ENCODE measurements at regions not wholly inside any gene's neighbourhood (a gene's known extent, or its start where the extent isn't known, plus 50 kb on each side); places are given as distances from the start of the nearest gene placed in this dataset.

DNA sequence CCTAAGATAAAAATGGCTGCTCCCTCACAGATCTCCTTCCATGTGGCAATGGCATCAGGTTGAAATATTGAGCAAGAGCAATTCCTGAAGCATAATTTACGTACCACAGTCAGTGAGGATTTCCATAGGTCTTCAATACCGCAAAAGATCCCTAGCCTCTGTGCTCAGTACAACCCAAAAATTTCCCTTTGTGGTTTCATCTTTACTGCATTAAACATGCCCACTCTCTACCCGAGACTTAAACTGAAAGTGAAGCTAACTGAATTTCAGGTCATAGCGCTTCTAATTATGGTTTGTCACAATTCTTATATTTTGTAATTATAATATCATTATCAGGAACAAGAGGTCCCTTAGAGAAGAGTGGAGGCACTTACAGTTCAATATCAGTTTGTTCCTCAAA is 1071.1 kb downstream of the XPNPEP1 start:
- Histone ChIP-seq H3K27me3 (replicated peaks; ENCODE audit: control insufficient read depth, insufficient read depth, low read length) (no peaks in the 10 kb centered on the region), H3K36me3 (ENCODE audit: control insufficient read depth, insufficient read depth, low read length, severe bottlenecking) (no peaks in the 10 kb centered on the region), H3K4me1 (ENCODE audit: control insufficient read depth, insufficient read depth, low read length) (no peaks in the 10 kb centered on the region), H3K9ac (ENCODE audit: low read length) (no peak overlapping the region), H3K9me3 (ENCODE audit: control insufficient read depth, low read length) (no peaks in the 10 kb centered on the region), H3K4me3 (ENCODE audit: low read length) (no peak overlapping the region)
- DNase-seq (ENCODE audit: low read depth), result no peak

DNA sequence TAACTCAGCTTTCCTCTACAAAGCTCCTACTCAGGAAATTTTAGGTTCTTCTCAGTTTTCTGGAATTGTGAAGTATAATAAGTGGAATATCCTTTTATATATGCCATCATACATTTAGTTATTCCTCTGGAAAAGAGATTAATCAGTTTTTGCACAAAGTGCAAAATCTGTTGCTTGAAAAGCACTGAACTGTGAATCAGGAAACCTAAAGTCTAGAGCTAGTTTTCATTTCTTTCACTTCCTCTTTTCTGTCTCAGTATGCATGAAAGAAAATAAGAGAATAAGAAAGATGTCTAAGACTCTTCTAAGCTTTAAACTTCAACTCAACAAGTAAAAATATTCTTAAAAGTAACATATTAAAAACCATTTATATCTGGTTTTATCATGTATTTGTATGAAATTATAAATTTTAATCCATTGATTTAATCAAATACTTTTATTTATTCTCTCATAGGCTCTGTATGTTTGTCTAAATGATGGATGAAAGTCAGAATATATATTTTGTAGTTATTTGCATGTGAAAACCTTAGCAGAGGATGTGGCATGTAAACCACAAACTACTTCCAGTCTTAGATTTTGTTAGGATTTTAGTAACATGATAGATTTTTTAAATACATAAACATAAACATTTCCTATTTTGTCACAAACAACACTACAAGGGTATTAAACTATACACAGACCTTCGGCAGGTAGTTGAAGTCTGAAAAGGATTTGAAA is 1073.0 kb downstream of the XPNPEP1 start:
- DNase-seq (ENCODE audit: low read depth), result no peak
- Histone ChIP-seq H3K27me3 (replicated peaks; ENCODE audit: control insufficient read depth, insufficient read depth, low read length) (no peaks in the 10 kb centered on the region), H3K4me3 (ENCODE audit: low read length) (no peak overlapping the region), H3K4me1 (ENCODE audit: control insufficient read depth, insufficient read depth, low read length) (no peaks in the 10 kb centered on the region), H3K9ac (ENCODE audit: low read length) (no peak overlapping the region), H3K9me3 (ENCODE audit: control insufficient read depth, low read length) (no peaks in the 10 kb centered on the region), H3K36me3 (ENCODE audit: control insufficient read depth, insufficient read depth, low read length, severe bottlenecking) (no peaks in the 10 kb centered on the region)

DNA sequence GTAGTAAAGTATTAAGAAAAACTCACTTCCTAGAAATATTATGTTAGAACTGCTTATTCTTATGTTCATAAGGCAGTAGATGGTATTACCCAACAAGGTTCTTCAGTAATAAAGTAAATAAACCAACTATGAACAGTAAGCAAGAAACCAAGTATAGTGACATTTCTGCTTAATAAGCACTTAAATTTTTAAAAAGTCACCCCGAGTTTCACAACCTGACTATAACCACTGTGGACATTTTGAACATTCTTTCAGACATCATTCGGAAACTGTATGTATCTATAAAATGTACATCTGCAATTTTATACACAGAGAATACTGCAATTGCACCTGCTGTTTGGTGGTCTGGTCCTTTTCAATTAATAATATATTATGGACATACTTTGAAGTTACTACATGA is 1073.6 kb downstream of the XPNPEP1 start:
- Histone ChIP-seq H3K9me3 (ENCODE audit: control insufficient read depth, low read length) (no peaks in the 10 kb centered on the region), H3K4me3 (ENCODE audit: low read length) (no peak overlapping the region), H3K4me1 (ENCODE audit: control insufficient read depth, insufficient read depth, low read length) (no peaks in the 10 kb centered on the region), H3K9ac (ENCODE audit: low read length) (no peak overlapping the region), H3K36me3 (ENCODE audit: control insufficient read depth, insufficient read depth, low read length, severe bottlenecking) (no peaks in the 10 kb centered on the region), H3K27me3 (replicated peaks; ENCODE audit: control insufficient read depth, insufficient read depth, low read length) (no peaks in the 10 kb centered on the region)
- no peak for DNase-seq (ENCODE audit: low read depth)

DNA sequence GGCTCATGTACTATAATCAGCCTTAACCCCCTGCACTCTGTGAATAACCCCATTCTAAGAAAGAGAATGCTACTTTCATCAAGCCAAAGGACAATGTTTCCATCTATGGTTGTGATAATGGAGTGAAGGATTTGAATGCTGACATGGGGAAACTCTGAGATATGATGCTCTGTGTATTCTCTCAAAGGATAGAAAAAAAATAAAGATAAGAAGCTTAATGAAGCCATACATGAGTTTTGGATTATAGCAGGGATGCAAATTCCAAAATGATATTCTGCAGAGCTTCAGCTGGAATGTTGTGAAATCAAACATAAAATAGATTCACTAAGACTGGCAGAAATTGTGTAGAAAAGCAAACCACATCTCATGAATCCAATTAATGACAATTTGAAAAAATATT is 1074.1 kb downstream of the XPNPEP1 start:
- Histone ChIP-seq H3K4me3 (ENCODE audit: low read length) (no peak overlapping the region), H3K4me1 (ENCODE audit: control insufficient read depth, insufficient read depth, low read length) (no peaks in the 10 kb centered on the region), H3K36me3 (ENCODE audit: control insufficient read depth, insufficient read depth, low read length, severe bottlenecking) (no peaks in the 10 kb centered on the region), H3K27me3 (replicated peaks; ENCODE audit: control insufficient read depth, insufficient read depth, low read length) (no peaks in the 10 kb centered on the region), H3K9ac (ENCODE audit: low read length) (no peak overlapping the region), H3K9me3 (ENCODE audit: control insufficient read depth, low read length) (no peaks in the 10 kb centered on the region)
- no peak for DNase-seq (ENCODE audit: low read depth)

DNA sequence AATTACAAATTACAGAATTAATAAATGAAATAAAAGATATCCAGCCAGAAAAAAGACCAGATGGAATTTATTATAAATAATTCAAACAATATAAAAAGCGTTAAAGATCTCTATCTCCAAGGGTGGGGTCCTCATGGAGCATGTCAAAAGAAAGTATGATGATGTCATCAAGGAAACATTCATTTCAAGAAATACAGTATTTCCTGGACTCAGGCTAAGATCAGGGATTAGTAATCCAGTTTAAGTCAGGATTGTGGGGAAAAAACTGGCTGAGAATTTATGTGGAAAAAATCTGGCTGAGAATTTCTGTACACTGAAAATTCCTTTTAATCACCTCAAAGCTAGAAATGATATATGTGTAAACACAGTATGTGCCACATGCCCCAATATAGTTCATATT is 1075.3 kb downstream of the XPNPEP1 start:
- Histone ChIP-seq H3K9ac (ENCODE audit: low read length) (no peak overlapping the region), H3K4me1 (ENCODE audit: control insufficient read depth, insufficient read depth, low read length) (no peaks in the 10 kb centered on the region), H3K27me3 (replicated peaks; ENCODE audit: control insufficient read depth, insufficient read depth, low read length) (no peaks in the 10 kb centered on the region), H3K36me3 (ENCODE audit: control insufficient read depth, insufficient read depth, low read length, severe bottlenecking) (no peaks in the 10 kb centered on the region), H3K9me3 (ENCODE audit: control insufficient read depth, low read length) (no peaks in the 10 kb centered on the region), H3K4me3 (ENCODE audit: low read length) (no peak overlapping the region)
- DNase-seq (ENCODE audit: low read depth), result no peak

DNA sequence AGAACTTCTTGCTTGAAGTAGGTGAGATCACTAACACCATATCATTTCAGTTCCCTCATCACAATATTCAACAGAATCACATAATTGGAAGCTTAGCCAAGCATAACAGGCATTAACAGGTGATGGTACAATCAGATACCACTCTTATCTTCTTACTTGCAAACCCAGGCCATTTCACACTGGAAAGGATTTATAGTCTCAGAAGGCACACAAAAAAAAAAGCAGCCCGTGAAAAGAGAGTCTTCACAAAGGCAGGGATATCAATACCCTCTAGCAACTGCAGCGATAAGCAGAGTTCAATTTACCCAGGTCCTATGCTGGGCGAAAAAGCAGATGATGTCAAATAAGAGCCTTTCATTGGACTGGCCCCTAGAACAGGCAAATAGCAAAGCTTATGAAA is 1082.4 kb downstream of the XPNPEP1 start:
- no peaks in the 10 kb centered on the region for H3K27me3 ChIP-seq (replicated peaks; ENCODE audit: control insufficient read depth, insufficient read depth, low read length)
- no peaks in the 10 kb centered on the region for H3K36me3 ChIP-seq (ENCODE audit: control insufficient read depth, insufficient read depth, low read length, severe bottlenecking)
- no peak overlapping the region for H3K4me3 ChIP-seq (ENCODE audit: low read length)
- DNase-seq (ENCODE audit: low read depth), result no peak
- H3K9me3 ChIP-seq (ENCODE audit: control insufficient read depth, low read length), result no peaks in the 10 kb centered on the region
- H3K4me1 ChIP-seq (ENCODE audit: control insufficient read depth, insufficient read depth, low read length), result no peaks in the 10 kb centered on the region
- H3K9ac ChIP-seq (ENCODE audit: low read length), result no peak overlapping the region

DNA sequence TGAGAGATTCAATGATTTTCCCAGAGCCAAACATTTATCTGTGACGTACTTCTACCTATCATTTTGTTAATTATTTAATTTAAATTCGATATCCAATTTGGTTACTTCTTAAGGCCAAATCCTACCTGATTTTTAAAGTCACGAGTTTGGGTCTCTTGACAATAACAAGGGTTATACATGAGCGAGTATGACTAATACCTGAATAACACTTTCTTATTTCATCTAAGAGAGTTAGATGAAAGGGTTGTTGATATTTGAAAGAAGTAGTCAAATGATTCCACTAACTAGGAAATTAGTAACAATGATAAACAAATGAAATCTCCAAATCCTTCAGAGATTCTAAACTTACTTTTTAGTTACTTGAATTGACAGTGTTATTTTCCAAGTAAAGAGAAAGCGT is 1086.9 kb downstream of the XPNPEP1 start:
- H3K4me1 ChIP-seq (ENCODE audit: control insufficient read depth, insufficient read depth, low read length), result no peaks in the 10 kb centered on the region
- no peaks in the 10 kb centered on the region for H3K27me3 ChIP-seq (replicated peaks; ENCODE audit: control insufficient read depth, insufficient read depth, low read length)
- H3K36me3 ChIP-seq (ENCODE audit: control insufficient read depth, insufficient read depth, low read length, severe bottlenecking), result no peaks in the 10 kb centered on the region
- no peak overlapping the region for H3K4me3 ChIP-seq (ENCODE audit: low read length)
- no peaks in the 10 kb centered on the region for H3K9me3 ChIP-seq (ENCODE audit: control insufficient read depth, low read length)
- DNase-seq (ENCODE audit: low read depth), result no peak
- H3K9ac ChIP-seq (ENCODE audit: low read length), result no peak overlapping the region

DNA sequence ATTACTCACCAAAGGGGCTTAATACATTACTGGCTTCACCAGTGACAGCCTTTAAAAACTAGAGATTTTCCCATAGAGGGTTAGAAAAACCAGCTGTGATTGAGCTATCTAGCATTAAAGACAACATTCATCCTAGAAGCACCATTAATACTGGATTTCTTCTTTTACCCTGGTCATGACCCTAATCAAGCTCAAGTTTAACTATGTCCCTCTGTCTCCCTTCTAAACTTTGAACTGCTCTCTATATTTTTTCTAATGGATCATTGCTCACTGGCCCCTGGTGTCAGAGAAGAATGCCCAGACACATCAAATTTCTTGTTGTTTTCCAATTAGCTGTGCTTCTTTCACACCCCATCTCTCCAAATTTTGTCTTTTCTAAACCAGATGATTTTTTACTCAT is 1101.3 kb downstream of the XPNPEP1 start:
- Histone ChIP-seq H3K4me3 (ENCODE audit: low read length) (no peak overlapping the region), H3K4me1 (ENCODE audit: control insufficient read depth, insufficient read depth, low read length) (no peaks in the 10 kb centered on the region), H3K36me3 (ENCODE audit: control insufficient read depth, insufficient read depth, low read length, severe bottlenecking) (no peaks in the 10 kb centered on the region), H3K27me3 (replicated peaks; ENCODE audit: control insufficient read depth, insufficient read depth, low read length) (no peaks in the 10 kb centered on the region), H3K9me3 (ENCODE audit: control insufficient read depth, low read length) (peaks cover 5% of the 10 kb centered on the region), H3K9ac (ENCODE audit: low read length) (no peak overlapping the region)
- DNase-seq (ENCODE audit: low read depth), result no peak

DNA sequence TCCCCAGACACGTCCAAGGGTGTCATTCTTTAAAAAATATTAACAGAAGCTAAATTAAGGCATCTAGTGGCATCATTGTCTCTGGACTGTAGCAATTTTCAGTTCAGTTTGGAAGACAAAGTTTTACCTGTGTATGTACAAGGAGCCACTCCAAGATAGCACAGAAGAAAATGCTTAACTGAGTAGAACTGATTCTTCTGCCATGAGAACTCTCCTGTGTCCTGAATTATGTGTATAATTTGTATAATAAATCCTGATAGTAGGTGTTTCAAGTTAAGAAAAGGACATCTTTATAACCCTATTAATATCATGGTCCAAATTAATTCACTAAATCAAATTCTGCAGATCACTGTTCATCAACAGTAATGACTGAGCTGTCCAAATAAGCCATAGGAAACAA is 1104.0 kb downstream of the XPNPEP1 start:
- Histone ChIP-seq H3K4me1 (ENCODE audit: control insufficient read depth, insufficient read depth, low read length) (no peaks in the 10 kb centered on the region), H3K27me3 (replicated peaks; ENCODE audit: control insufficient read depth, insufficient read depth, low read length) (no peaks in the 10 kb centered on the region), H3K4me3 (ENCODE audit: low read length) (no peak overlapping the region), H3K9ac (ENCODE audit: low read length) (no peak overlapping the region), H3K9me3 (ENCODE audit: control insufficient read depth, low read length) (peaks cover 2% of the 10 kb centered on the region), H3K36me3 (ENCODE audit: control insufficient read depth, insufficient read depth, low read length, severe bottlenecking) (no peaks in the 10 kb centered on the region)
- DNase-seq (ENCODE audit: low read depth), result no peak

DNA sequence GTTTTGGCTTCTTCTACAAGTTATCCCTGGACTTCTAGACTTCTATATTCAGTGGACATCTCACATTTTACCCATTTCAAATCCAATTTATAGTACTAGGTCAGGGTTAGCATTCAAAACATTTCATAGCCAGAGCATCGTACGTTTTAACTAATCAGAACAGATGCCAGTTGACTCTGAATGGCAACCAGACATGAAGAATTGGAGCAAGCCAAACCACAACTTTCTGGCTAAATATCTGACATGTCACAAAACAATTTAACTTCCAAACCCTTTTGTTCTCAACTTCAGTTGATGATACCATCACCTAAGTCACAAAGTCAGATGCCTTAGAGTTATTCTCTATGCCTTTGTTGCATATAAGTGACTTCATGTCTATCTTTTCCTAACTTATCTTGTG is 1105.7 kb downstream of the XPNPEP1 start:
- H3K4me3 ChIP-seq (ENCODE audit: low read length), result no peak overlapping the region
- DNase-seq (ENCODE audit: low read depth), result no peak
- no peak overlapping the region for H3K9ac ChIP-seq (ENCODE audit: low read length)
- H3K9me3 ChIP-seq (ENCODE audit: control insufficient read depth, low read length), result no peaks in the 10 kb centered on the region
- H3K27me3 ChIP-seq (replicated peaks; ENCODE audit: control insufficient read depth, insufficient read depth, low read length), result no peaks in the 10 kb centered on the region
- no peaks in the 10 kb centered on the region for H3K4me1 ChIP-seq (ENCODE audit: control insufficient read depth, insufficient read depth, low read length)
- no peaks in the 10 kb centered on the region for H3K36me3 ChIP-seq (ENCODE audit: control insufficient read depth, insufficient read depth, low read length, severe bottlenecking)

DNA sequence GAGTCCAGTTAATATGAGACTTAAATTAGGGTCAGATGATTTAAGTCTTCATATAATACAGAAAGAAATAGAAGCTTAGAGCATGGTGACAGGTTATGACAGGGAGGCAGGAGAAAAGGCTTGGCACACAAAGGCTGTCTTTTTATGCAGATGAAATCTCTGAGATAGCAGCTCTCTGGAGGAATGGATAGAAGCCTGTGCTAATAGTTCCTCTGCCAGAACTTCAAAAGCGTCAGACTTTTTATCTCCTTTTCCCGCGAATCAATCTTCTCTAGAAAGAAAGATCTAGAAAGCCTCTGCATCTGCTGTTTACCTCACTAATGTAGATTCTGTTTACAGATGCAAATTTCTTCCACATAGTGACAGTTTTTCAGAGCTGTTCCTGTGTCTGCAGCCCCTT is 1106.2 kb downstream of the XPNPEP1 start:
- H3K27me3 ChIP-seq (replicated peaks; ENCODE audit: control insufficient read depth, insufficient read depth, low read length), result no peaks in the 10 kb centered on the region
- no peak overlapping the region for H3K9ac ChIP-seq (ENCODE audit: low read length)
- no peaks in the 10 kb centered on the region for H3K9me3 ChIP-seq (ENCODE audit: control insufficient read depth, low read length)
- H3K36me3 ChIP-seq (ENCODE audit: control insufficient read depth, insufficient read depth, low read length, severe bottlenecking), result no peaks in the 10 kb centered on the region
- no peak for DNase-seq (ENCODE audit: low read depth)
- no peak overlapping the region for H3K4me3 ChIP-seq (ENCODE audit: low read length)
- H3K4me1 ChIP-seq (ENCODE audit: control insufficient read depth, insufficient read depth, low read length), result no peaks in the 10 kb centered on the region

DNA sequence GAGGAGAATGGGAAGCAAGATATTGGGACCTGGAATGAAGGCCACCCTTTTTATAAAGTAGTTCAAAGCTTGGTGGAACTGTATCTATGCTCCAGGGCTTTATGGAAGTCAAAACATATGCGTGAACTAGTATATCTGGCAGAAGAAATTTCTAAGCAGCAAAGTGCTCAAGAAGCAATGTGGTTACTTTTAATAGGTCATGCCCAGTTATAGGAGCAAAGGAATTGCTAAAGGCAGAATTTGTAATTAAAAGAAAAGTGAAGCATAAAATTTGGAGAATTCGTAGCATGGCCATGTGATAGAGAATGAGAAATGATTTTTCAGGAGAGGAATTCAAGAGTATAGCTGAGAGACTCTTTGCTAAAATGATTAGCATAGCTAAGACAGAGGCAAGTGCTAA is 1110.4 kb downstream of the XPNPEP1 start:
- DNase-seq (ENCODE audit: low read depth), result no peak
- Histone ChIP-seq H3K4me1 (ENCODE audit: control insufficient read depth, insufficient read depth, low read length) (no peaks in the 10 kb centered on the region), H3K4me3 (ENCODE audit: low read length) (no peak overlapping the region), H3K27me3 (replicated peaks; ENCODE audit: control insufficient read depth, insufficient read depth, low read length) (no peaks in the 10 kb centered on the region), H3K9ac (ENCODE audit: low read length) (no peak overlapping the region), H3K9me3 (ENCODE audit: control insufficient read depth, low read length) (no peaks in the 10 kb centered on the region), H3K36me3 (ENCODE audit: control insufficient read depth, insufficient read depth, low read length, severe bottlenecking) (no peaks in the 10 kb centered on the region)

Measured in adipocyte (in vitro differentiated cells).